C4-2B (cell line): ENCODE measurements at regions not wholly inside any gene's neighbourhood (a gene's known extent, or its start where the extent isn't known, plus 50 kb on each side); places are given as distances from the start of the nearest gene placed in this dataset.

Experiments used
- ZFX ChIP-seq: fragments of 450-650 bp; IDR thresholded peaks from 2 replicates; pipeline ENCODE4 v1.6.1; 2017
- TF ChIP-seq, protein P1 (sequence below): fragments of 450-650 bp; conservative IDR thresholded peaks from 2 replicates; pipeline ENCODE4 v1.5.1; 2017; ENCODE audit warnings: mild to moderate bottlenecking

DNA sequence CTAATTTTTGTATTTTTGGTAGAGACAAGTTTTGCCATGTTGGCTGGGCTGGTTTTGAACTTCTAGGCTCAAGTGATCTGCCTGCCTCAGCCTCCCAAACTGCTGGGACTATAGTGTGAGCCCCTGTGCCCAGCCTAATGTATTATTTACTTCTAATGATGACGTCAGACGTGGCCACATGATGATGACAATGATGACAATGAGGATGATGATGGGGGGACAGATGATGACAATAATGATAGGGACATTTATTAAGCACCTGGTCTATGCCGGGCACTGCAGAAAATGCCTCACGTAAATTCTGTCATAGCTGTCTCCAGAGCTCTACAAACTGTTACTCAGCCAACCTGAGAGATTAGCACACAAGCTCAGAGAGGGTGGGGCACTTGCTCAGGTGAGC lies 169.3 kb downstream of the SHANK2 start:
- TF ChIP-seq, protein P1, sequence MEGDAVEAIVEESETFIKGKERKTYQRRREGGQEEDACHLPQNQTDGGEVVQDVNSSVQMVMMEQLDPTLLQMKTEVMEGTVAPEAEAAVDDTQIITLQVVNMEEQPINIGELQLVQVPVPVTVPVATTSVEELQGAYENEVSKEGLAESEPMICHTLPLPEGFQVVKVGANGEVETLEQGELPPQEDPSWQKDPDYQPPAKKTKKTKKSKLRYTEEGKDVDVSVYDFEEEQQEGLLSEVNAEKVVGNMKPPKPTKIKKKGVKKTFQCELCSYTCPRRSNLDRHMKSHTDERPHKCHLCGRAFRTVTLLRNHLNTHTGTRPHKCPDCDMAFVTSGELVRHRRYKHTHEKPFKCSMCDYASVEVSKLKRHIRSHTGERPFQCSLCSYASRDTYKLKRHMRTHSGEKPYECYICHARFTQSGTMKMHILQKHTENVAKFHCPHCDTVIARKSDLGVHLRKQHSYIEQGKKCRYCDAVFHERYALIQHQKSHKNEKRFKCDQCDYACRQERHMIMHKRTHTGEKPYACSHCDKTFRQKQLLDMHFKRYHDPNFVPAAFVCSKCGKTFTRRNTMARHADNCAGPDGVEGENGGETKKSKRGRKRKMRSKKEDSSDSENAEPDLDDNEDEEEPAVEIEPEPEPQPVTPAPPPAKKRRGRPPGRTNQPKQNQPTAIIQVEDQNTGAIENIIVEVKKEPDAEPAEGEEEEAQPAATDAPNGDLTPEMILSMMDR, result no peak
- no peak for TF ChIP-seq ZFX
